ENCODE measurements at regions not wholly inside any gene's neighbourhood (a gene's known extent, or its start where the extent isn't known, plus 50 kb on each side); places are given as distances from the start of the nearest gene placed in this dataset.

DNA sequence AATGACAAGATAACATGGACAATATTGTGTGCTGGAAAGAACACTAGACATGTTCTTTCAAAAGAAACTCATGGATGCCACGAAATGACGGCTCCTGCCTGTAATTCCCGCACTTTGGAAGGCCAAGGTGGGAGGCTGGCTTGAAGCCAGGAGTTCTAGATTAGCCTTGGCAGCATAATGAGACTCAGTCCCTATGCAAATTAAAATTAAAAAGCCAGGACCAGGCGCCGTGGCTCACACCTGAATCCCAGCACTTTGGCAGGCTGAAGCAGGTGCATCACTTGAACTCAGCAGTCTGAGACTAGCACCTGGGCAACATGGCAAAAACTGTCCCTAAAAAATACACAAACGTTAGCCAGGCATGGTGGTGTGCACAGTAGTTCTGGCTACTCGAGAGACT, 814.2 kb downstream of the BRINP1 start:
- TF ChIP-seq, protein P1, sequence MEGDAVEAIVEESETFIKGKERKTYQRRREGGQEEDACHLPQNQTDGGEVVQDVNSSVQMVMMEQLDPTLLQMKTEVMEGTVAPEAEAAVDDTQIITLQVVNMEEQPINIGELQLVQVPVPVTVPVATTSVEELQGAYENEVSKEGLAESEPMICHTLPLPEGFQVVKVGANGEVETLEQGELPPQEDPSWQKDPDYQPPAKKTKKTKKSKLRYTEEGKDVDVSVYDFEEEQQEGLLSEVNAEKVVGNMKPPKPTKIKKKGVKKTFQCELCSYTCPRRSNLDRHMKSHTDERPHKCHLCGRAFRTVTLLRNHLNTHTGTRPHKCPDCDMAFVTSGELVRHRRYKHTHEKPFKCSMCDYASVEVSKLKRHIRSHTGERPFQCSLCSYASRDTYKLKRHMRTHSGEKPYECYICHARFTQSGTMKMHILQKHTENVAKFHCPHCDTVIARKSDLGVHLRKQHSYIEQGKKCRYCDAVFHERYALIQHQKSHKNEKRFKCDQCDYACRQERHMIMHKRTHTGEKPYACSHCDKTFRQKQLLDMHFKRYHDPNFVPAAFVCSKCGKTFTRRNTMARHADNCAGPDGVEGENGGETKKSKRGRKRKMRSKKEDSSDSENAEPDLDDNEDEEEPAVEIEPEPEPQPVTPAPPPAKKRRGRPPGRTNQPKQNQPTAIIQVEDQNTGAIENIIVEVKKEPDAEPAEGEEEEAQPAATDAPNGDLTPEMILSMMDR (tag by site-specific recombination; IDR thresholded peaks at IDR 0.05), result no peak
- TF ChIP-seq ZSCAN16 (tag by site-specific recombination; IDR thresholded peaks at IDR 0.05) (no peak), ZNF521 (tag by site-specific recombination; IDR thresholded peaks at IDR 0.05) (no peak), HOXA7 (CRISPR knock-in tag; IDR thresholded peaks at IDR 0.05; ENCODE audit: borderline replicate concordance) (no peak), BCL11A (tag by site-specific recombination; IDR thresholded peaks at IDR 0.05; ENCODE audit: low read depth) (no peak), ZNF121 (tag by site-specific recombination; IDR thresholded peaks at IDR 0.05) (no peak), ZNF501 (tag by site-specific recombination; IDR thresholded peaks at IDR 0.05) (no peak)
- TF ChIP-seq, protein P2, sequence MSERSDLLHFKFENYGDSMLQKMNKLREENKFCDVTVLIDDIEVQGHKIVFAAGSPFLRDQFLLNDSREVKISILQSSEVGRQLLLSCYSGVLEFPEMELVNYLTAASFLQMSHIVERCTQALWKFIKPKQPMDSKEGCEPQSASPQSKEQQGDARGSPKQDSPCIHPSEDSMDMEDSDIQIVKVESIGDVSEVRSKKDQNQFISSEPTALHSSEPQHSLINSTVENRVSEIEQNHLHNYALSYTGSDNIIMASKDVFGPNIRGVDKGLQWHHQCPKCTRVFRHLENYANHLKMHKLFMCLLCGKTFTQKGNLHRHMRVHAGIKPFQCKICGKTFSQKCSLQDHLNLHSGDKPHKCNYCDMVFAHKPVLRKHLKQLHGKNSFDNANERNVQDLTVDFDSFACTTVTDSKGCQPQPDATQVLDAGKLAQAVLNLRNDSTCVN (tag by site-specific recombination; optimal IDR thresholded peaks at IDR 0.05), result no peak

All from HEK293 (cell line).